Activated effector memory CD4-positive, alpha-beta T cell treated with anti-CD3 and anti-CD28 coated beads, Interleukin-2, amount 50 U/mL, for 16 hours (primary cell): ENCODE measurements at regions not wholly inside any gene's neighbourhood (a gene's known extent, or its start where the extent isn't known, plus 50 kb on each side); places are given as distances from the start of the nearest gene placed in this dataset.
A peak's percentile ranks its signal among the peaks of the same experiment; 100 is the strongest.

Source experiments
- DNase-seq: peaks from one replicate; pipeline ENCODE4 v3.0.0-alpha.2; 2020

- DNase-seq, result no peak
These were observed 80.7 kb upstream of the DUSP5 start for GRCh38 chr10:110416776-110417711.

- DNase-seq, result no peak
These were observed 79.5 kb upstream of the DUSP5 start for GRCh38 chr10:110418218-110418617.

GRCh38 chr10:110419265-110419664, 78.4 kb upstream of the DUSP5 start:
- no peak for DNase-seq

GRCh38 chr10:110420401-110421193, 77.1 kb upstream of the DUSP5 start:
- no peak for DNase-seq

GRCh38 chr10:110421512-110422138, 76.1 kb upstream of the DUSP5 start:
- DNase-seq, result no peak

- no peak for DNase-seq
These were observed 75.2 kb upstream of the DUSP5 start for GRCh38 chr10:110422548-110422947.

GRCh38 chr10:110423650-110424049, 74.1 kb upstream of the DUSP5 start:
- no peak for DNase-seq

- peak; percentile 78 for DNase-seq
These were observed 71.9 kb upstream of the DUSP5 start for GRCh38 chr10:110425684-110426293.

GRCh38 chr10:110426294-110427181, 71.2 kb upstream of the DUSP5 start:
- no peak for DNase-seq

GRCh38 chr10:110429301-110429700, 68.4 kb upstream of the DUSP5 start:
- peak; percentile 36 for DNase-seq

GRCh38 chr10:110430340-110431273, 67.1 kb upstream of the DUSP5 start:
- peak; percentile 43 for DNase-seq

- peak; percentile 37 for DNase-seq
These were observed 66.0 kb upstream of the DUSP5 start for GRCh38 chr10:110431659-110432058.

GRCh38 chr10:110432084-110432483, 65.6 kb upstream of the DUSP5 start:
- DNase-seq, result peak; percentile 49

GRCh38 chr10:110432814-110433565, 64.7 kb upstream of the DUSP5 start:
- DNase-seq, result peak; percentile 24

GRCh38 chr10:110433740-110434139, 64.0 kb upstream of the DUSP5 start:
- DNase-seq, result peak; percentile 54

- peak; percentile 27 for DNase-seq
These were observed 63.1 kb upstream of the DUSP5 start for GRCh38 chr10:110434489-110435096.

- DNase-seq, result peak; percentile 31
These were observed 61.0 kb upstream of the DUSP5 start for GRCh38 chr10:110436554-110437350.

GRCh38 chr10:110437351-110437605, 60.4 kb upstream of the DUSP5 start:
- DNase-seq, result peak; percentile 42
